ENCODE measurements at regions not wholly inside any gene's neighbourhood (a gene's known extent, or its start where the extent isn't known, plus 50 kb on each side); places are given as distances from the start of the nearest gene placed in this dataset.

- Histone ChIP-seq H3K4me1 (ENCODE audit: control insufficient read depth, extremely low read depth, insufficient read depth, low read length) (no peaks in the 10 kb centered on the region), H3K9ac (replicated peaks; ENCODE audit: extremely low read depth, insufficient read depth, low read length) (no peak overlapping the region), H3K36me3 (ENCODE audit: control insufficient read depth in 2 of 2, extremely low read depth in 1 of 2, insufficient read depth in 2 of 2, low read length in 2 of 2) (no peaks in the 10 kb centered on the region), H3K27ac (ENCODE audit: insufficient read depth, low read depth, low read length) (no peak overlapping the region), H2AFZ (ENCODE audit: low read depth, low read length) (no peak overlapping the region), H4K20me1 (replicated peaks; ENCODE audit: control insufficient read depth, extremely low read depth, insufficient read depth, low read length) (no peaks in the 10 kb centered on the region), H3K9me3 (replicated peaks; ENCODE audit: control insufficient read depth, insufficient read depth, low read length) (peaks cover 2% of the 10 kb centered on the region), H3K9me1 (replicated peaks; ENCODE audit: control insufficient read depth, extremely low read depth, insufficient read depth, low read length) (no peaks in the 10 kb centered on the region), H3K4me3 (replicated peaks in 1 of 3; ENCODE audit: insufficient read depth in 1 of 3, low read depth in 1 of 3, low read length in 3 of 3) (no peak overlapping the region), H3K79me2 (ENCODE audit: control insufficient read depth, insufficient read depth, low read length) (no peaks in the 10 kb centered on the region), H3K27me3 (ENCODE audit: control insufficient read depth in 2 of 2, insufficient read depth in 2 of 2, low read length in 2 of 2) (no peaks in the 10 kb centered on the region), H3K4me2 (ENCODE audit: insufficient read depth, low read length) (no peak overlapping the region)
- DNase-seq (ENCODE audit: low read depth, low spot score) (no peak), FAIRE-seq (no peak)
- TF ChIP-seq GATA2 (IDR thresholded peaks at IDR 0.05; ENCODE audit: insufficient read depth, insufficient read length, low read depth, low read length) = no peak
- dilution Hi-C loops (cut with MboI; ENCODE audit: extremely low pct_ligation_motif_present, low sequenced_read_pairs) (no loop called here), intact Hi-C loops (cut with micrococcal nuclease) (no loop called here)
- BruUV-seq (replicated peaks) = no TSS peak
- ChIA-PET POLR2A (no interaction called here), CTCF (no interaction called here)
Observed at GRCh38 chr5:168015506-168015905, 275.9 kb upstream of the WWC1 start.

DNA sequence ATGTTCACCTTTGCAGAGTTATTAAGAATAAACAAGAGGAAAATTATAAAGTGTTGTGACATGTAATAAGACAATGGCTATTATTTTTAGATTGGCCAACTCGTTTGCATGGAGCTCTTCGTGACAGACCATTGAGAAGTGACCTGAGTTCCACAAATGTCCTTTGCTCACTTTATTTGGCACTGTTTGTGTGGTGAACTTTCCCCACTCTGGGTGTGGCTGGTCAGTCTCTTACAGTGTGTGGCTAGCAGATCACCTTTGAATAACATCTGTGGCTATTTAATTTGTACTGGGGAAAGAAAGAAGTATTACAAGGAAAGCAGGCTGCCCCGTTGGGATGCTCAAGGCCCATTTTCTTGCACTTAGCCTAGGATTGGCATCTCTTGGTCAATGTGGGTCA, 274.1 kb upstream of the WWC1 start:
- CTCF ChIA-PET = no interaction called here
- Histone ChIP-seq H3K9me1 (replicated peaks; ENCODE audit: control insufficient read depth, extremely low read depth, insufficient read depth, low read length) (no peaks in the 10 kb centered on the region), H2AFZ (ENCODE audit: low read depth, low read length) (no peak overlapping the region), H3K9ac (replicated peaks; ENCODE audit: extremely low read depth, insufficient read depth, low read length) (no peak overlapping the region), H3K4me2 (ENCODE audit: insufficient read depth, low read length) (no peak overlapping the region), H3K4me3 (replicated peaks in 1 of 3; ENCODE audit: insufficient read depth in 1 of 3, low read depth in 1 of 3, low read length in 3 of 3) (no peak overlapping the region), H3K9me3 (replicated peaks; ENCODE audit: control insufficient read depth, insufficient read depth, low read length) (peaks cover 2% of the 10 kb centered on the region), H3K27me3 (ENCODE audit: control insufficient read depth in 2 of 2, insufficient read depth in 2 of 2, low read length in 2 of 2) (no peaks in the 10 kb centered on the region), H3K36me3 (ENCODE audit: control insufficient read depth in 2 of 2, extremely low read depth in 1 of 2, insufficient read depth in 2 of 2, low read length in 2 of 2) (no peaks in the 10 kb centered on the region), H3K4me1 (ENCODE audit: control insufficient read depth, extremely low read depth, insufficient read depth, low read length) (no peaks in the 10 kb centered on the region), H3K27ac (ENCODE audit: insufficient read depth, low read depth, low read length) (no peak overlapping the region), H3K79me2 (ENCODE audit: control insufficient read depth, insufficient read depth, low read length) (no peaks in the 10 kb centered on the region), H4K20me1 (replicated peaks; ENCODE audit: control insufficient read depth, extremely low read depth, insufficient read depth, low read length) (no peaks in the 10 kb centered on the region)
- POLR2A ChIA-PET = no interaction called here
- FAIRE-seq (no peak), DNase-seq (ENCODE audit: low read depth, low spot score) (no peak)
- intact Hi-C loops (cut with micrococcal nuclease) (no loop called here), dilution Hi-C loops (cut with MboI; ENCODE audit: extremely low pct_ligation_motif_present, low sequenced_read_pairs) (no loop called here)
- no peak for TF ChIP-seq POLR2AphosphoS5 (IDR thresholded peaks at IDR 0.05; ENCODE audit: insufficient read depth, low read depth, low read length)
- TF ChIP-seq GATA2 (IDR thresholded peaks at IDR 0.05; ENCODE audit: insufficient read depth, insufficient read length, low read depth, low read length) = no peak
- no peak for TF ChIP-seq POLR2A (IDR thresholded peaks at IDR 0.05; ENCODE audit: low read depth, low read length)
- no peak for TF ChIP-seq MYC (IDR thresholded peaks at IDR 0.05; ENCODE audit: low read depth, low read length)
- TF ChIP-seq MAX (IDR thresholded peaks at IDR 0.05; ENCODE audit: insufficient read depth, insufficient read length) = no peak
- no peak for TF ChIP-seq EZH2 (IDR thresholded peaks at IDR 0.05; ENCODE audit: borderline replicate concordance, low read depth, low read length, severe bottlenecking)
- TF ChIP-seq CTCF (IDR thresholded peaks at IDR 0.05; ENCODE audit: extremely low read depth in 1 of 2, insufficient read depth in 1 of 2, low read depth in 1 of 2, low read length in 2 of 2) = no peak
- TF ChIP-seq JUN (IDR thresholded peaks at IDR 0.05; ENCODE audit: borderline replicate concordance, insufficient read depth, insufficient read length, low read depth) = no peak
- TF ChIP-seq FOS (IDR thresholded peaks at IDR 0.05; ENCODE audit: borderline replicate concordance, insufficient read depth, low read length) = no peak
- no TSS peak for BruUV-seq (replicated peaks)

All from endothelial cell of umbilical vein (primary cell).